ENCODE measurements at regions not wholly inside any gene's neighbourhood (a gene's known extent, or its start where the extent isn't known, plus 50 kb on each side); places are given as distances from the start of the nearest gene placed in this dataset.

DNA sequence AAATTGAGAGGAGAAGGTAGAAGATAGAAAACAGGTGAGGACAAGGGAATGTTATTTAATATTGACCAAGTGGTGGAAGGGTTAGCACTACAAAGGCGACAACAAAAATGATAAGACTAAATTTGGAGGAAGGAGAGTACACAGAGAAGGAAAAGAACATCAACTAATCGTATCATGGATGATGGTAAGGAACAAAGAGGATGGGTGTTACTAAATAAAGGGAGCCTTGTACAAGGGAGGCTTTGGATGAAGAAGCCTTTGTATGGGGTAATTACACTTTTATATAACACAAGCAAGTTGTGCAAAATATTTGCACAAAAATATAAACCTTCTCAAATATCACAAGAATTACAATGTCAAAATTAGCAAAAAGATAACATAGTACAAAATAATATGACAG, 125.7 kb downstream of the ZNF608 start:
- Histone ChIP-seq H3K27me3 (ENCODE audit: control insufficient read depth in 2 of 2, insufficient read depth in 2 of 2, low read length in 2 of 2) (no peaks in the 10 kb centered on the region), H4K20me1 (replicated peaks; ENCODE audit: control insufficient read depth, extremely low read depth, insufficient read depth, low read length) (no peaks in the 10 kb centered on the region), H3K4me1 (ENCODE audit: control insufficient read depth, extremely low read depth, insufficient read depth, low read length) (no peaks in the 10 kb centered on the region), H3K9ac (replicated peaks; ENCODE audit: extremely low read depth, insufficient read depth, low read length) (no peak overlapping the region), H3K9me3 (replicated peaks; ENCODE audit: control insufficient read depth, insufficient read depth, low read length) (no peaks in the 10 kb centered on the region), H3K79me2 (ENCODE audit: control insufficient read depth, insufficient read depth, low read length) (no peaks in the 10 kb centered on the region), H3K9me1 (replicated peaks; ENCODE audit: control insufficient read depth, extremely low read depth, insufficient read depth, low read length) (no peaks in the 10 kb centered on the region), H3K36me3 (ENCODE audit: control insufficient read depth in 2 of 2, extremely low read depth in 1 of 2, insufficient read depth in 2 of 2, low read length in 2 of 2) (no peaks in the 10 kb centered on the region), H2AFZ (ENCODE audit: low read depth, low read length) (no peak overlapping the region), H3K27ac (ENCODE audit: insufficient read depth, low read depth, low read length) (no peak overlapping the region), H3K4me2 (ENCODE audit: insufficient read depth, low read length) (no peak overlapping the region), H3K4me3 (replicated peaks in 1 of 3; ENCODE audit: insufficient read depth in 1 of 3, low read depth in 1 of 3, low read length in 3 of 3) (no peak overlapping the region)
- TF ChIP-seq JUN (IDR thresholded peaks at IDR 0.05; ENCODE audit: borderline replicate concordance, insufficient read depth, insufficient read length, low read depth) (no peak), GATA2 (IDR thresholded peaks at IDR 0.05; ENCODE audit: insufficient read depth, insufficient read length, low read depth, low read length) (no peak), POLR2AphosphoS5 (IDR thresholded peaks at IDR 0.05; ENCODE audit: insufficient read depth, low read depth, low read length) (no peak), MYC (IDR thresholded peaks at IDR 0.05; ENCODE audit: low read depth, low read length) (no peak), EZH2 (IDR thresholded peaks at IDR 0.05; ENCODE audit: borderline replicate concordance, low read depth, low read length, severe bottlenecking) (no peak), FOS (IDR thresholded peaks at IDR 0.05; ENCODE audit: borderline replicate concordance, insufficient read depth, low read length) (no peak), POLR2A (IDR thresholded peaks at IDR 0.05; ENCODE audit: low read depth, low read length) (no peak)
- TF ChIP-seq, protein P1, sequence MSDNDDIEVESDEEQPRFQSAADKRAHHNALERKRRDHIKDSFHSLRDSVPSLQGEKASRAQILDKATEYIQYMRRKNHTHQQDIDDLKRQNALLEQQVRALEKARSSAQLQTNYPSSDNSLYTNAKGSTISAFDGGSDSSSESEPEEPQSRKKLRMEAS (IDR thresholded peaks at IDR 0.05; ENCODE audit: insufficient read depth, insufficient read length): no peak
- TF ChIP-seq, protein P2, sequence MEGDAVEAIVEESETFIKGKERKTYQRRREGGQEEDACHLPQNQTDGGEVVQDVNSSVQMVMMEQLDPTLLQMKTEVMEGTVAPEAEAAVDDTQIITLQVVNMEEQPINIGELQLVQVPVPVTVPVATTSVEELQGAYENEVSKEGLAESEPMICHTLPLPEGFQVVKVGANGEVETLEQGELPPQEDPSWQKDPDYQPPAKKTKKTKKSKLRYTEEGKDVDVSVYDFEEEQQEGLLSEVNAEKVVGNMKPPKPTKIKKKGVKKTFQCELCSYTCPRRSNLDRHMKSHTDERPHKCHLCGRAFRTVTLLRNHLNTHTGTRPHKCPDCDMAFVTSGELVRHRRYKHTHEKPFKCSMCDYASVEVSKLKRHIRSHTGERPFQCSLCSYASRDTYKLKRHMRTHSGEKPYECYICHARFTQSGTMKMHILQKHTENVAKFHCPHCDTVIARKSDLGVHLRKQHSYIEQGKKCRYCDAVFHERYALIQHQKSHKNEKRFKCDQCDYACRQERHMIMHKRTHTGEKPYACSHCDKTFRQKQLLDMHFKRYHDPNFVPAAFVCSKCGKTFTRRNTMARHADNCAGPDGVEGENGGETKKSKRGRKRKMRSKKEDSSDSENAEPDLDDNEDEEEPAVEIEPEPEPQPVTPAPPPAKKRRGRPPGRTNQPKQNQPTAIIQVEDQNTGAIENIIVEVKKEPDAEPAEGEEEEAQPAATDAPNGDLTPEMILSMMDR (IDR thresholded peaks at IDR 0.05; ENCODE audit: extremely low read depth in 1 of 2, insufficient read depth in 1 of 2, low read depth in 1 of 2, low read length in 2 of 2): no peak
- dilution Hi-C loops (cut with MboI; ENCODE audit: extremely low pct_ligation_motif_present, low sequenced_read_pairs): no loop called here
- no TSS peak for BruUV-seq (replicated peaks)
- ChIA-PET CTCF (no interaction called here), POLR2A (no interaction called here)
- intact Hi-C loops (cut with micrococcal nuclease): no loop called here
- DNase-seq (ENCODE audit: low read depth, low spot score): no peak
- no peak for FAIRE-seq

Data from endothelial cell of umbilical vein (primary cell).